NCI-H2196 (cell line): ENCODE measurements at regions not wholly inside any gene's neighbourhood (a gene's known extent, or its start where the extent isn't known, plus 50 kb on each side); places are given as distances from the start of the nearest gene placed in this dataset.

ENCODE experiments used
- DNase-seq: peaks from one replicate; lab custom pipeline; 2025; ENCODE audit not compliant: unreplicated experiment; lab: John Stamatoyannopoulos, UW

- DNase-seq = no peak
Measured at GRCh38 chr4:1479454-1479853, 73.2 kb upstream of the NKX1-1 start.

- no peak for DNase-seq
Measured at GRCh38 chr4:1478766-1479355, 72.6 kb upstream of the NKX1-1 start.

- no peak for DNase-seq
Measured at GRCh38 chr4:1477045-1477840, 71.0 kb upstream of the NKX1-1 start.

- no peak for DNase-seq
Measured at GRCh38 chr4:1476140-1476513, 69.9 kb upstream of the NKX1-1 start.

- DNase-seq = no peak
Measured at GRCh38 chr4:1475277-1476139, 69.3 kb upstream of the NKX1-1 start.

GRCh38 chr4:1474126-1475090 lies 68.2 kb upstream of the NKX1-1 start:
- DNase-seq = no peak

GRCh38 chr4:1473718-1474117 lies 67.5 kb upstream of the NKX1-1 start:
- no peak for DNase-seq

- no peak for DNase-seq
Measured at GRCh38 chr4:1472911-1473518, 66.8 kb upstream of the NKX1-1 start.

- no peak for DNase-seq
Measured at GRCh38 chr4:1472148-1472797, 66.0 kb upstream of the NKX1-1 start.

- no peak for DNase-seq
Measured at GRCh38 chr4:1471443-1472147, 65.4 kb upstream of the NKX1-1 start.

- no peak for DNase-seq
Measured at GRCh38 chr4:1470816-1471442, 64.7 kb upstream of the NKX1-1 start.

- DNase-seq = no peak
Measured at GRCh38 chr4:1470393-1470670, 64.1 kb upstream of the NKX1-1 start.

- DNase-seq = no peak
Measured at GRCh38 chr4:1469607-1470392, 63.6 kb upstream of the NKX1-1 start.

- no peak for DNase-seq
Measured at GRCh38 chr4:1469043-1469442, 62.8 kb upstream of the NKX1-1 start.

- no peak for DNase-seq
Measured at GRCh38 chr4:1467581-1468458, 61.6 kb upstream of the NKX1-1 start.

- DNase-seq = no peak
Measured at GRCh38 chr4:1466863-1467165, 60.6 kb upstream of the NKX1-1 start.
